Prostate gland (tissue), 2 donors: ENCODE measurements at regions not wholly inside any gene's neighbourhood (a gene's known extent, or its start where the extent isn't known, plus 50 kb on each side); places are given as distances from the start of the nearest gene placed in this dataset.

Source experiments
- DNase-seq: peaks from one replicate; pipeline ENCODE4 v3.0.0-alpha.2; 2019; ENCODE audit warnings: low spot score
- H3K27ac ChIP-seq, 2 donors: fragments of 200-600 bp; sonication (generic); 2 replicates each; pipeline ENCODE4 v1.5.1; 2017 to 2019
- H3K27me3 ChIP-seq: fragments of 200-600 bp; sonication (generic); replicated peaks from 2 replicates; pipeline ENCODE4 v1.5.1; 2019; ENCODE audit not compliant: insufficient read depth
- H3K36me3 ChIP-seq, 2 donors: fragments of 200-600 bp; sonication (generic); 1 replicate in 1 of 2; 2 replicates in 1 of 2; pipeline versions ENCODE4 v1.5.1 to v1.8.1; 2017 to 2019
- H3K4me1 ChIP-seq: fragments of 200-600 bp; sonication (generic); replicated peaks from 2 replicates; pipeline ENCODE4 v1.5.1; 2019
- H3K4me3 ChIP-seq, 2 donors: fragments of 200-600 bp; sonication (generic); 2 replicates each; pipeline ENCODE4 v1.5.1; 2017 to 2019
- H3K9me3 ChIP-seq: fragments of 200-600 bp; sonication (generic); 2 replicates; pipeline ENCODE4 v1.5.1; 2017
- POLR2A ChIP-seq: fragments of 450-650 bp; IDR thresholded peaks from one replicate; pipeline ENCODE4 v1.6.1; 2016; ENCODE audit warnings: antibody characterized with exemption, mild to moderate bottlenecking
- POLR2AphosphoS5 ChIP-seq: sonication (generic); formaldehyde crosslinking; IDR thresholded peaks from one replicate; pipeline ENCODE4 v1.6.1; 2017; ENCODE audit warnings: antibody characterized with exemption
- WGBS: methylation state at CpG from one replicate; pipeline ENCODE4 v1.1.5; 2018; 5-methylcytosine and 5-hydroxymethylcytosine counted together
- intact Hi-C: fragments of 100-400 bp; cut with DNase I; formaldehyde crosslinking; loops from one replicate; pipeline ENCODE4 v1.14.2; 2022
- small RNA-seq, 2 donors: library from RNA; depleted of rRNA; stranded (forward); fragments of <200 nt; gene quantifications; one replicate each; pipeline ENCODE3, GENCODE V24; 2016
- TF ChIP-seq, protein P1 (sequence below), 4 experiments: fragments of 200-600 bp in 2 of 4; fragments of 450-650 bp in 2 of 4; sonication (generic) in 2 of 4; IDR thresholded peaks; 1 replicate in 3 of 4; 2 replicates in 1 of 4; pipeline ENCODE4 v1.5.1; 2016 to 2019; ENCODE audit warnings: antibody characterized with exemption in 4 of 4, mild to moderate bottlenecking in 2 of 4, moderate library complexity in 2 of 4

DNA sequence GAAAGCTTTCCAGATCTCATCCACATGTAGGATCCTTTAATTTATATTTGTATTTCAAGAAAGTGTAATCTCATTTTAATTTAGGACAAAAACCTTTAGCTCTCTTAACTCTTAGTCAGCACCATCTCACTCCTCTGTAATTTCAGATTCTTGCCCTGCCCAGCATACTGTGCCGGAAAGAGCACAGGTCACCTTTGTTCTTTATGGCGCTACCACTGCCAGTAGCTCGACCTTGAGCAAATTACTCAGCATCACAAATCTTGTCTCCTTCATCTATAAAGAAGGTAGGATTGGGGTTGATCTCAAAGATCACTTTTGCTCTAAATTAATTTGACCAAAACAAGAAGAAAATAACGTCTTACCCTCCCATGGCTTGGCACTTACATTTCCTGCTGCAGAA is 56.1 kb upstream of the ZC3H11B start:
- 65% methylated on average over 4 of the region's 4 CpGs for WGBS
- intact Hi-C loops: loop anchor here (10.0 kb wide), 1 partner anchor 146 kb away; no protein-coding TSS in a partner anchor
- TF ChIP-seq POLR2AphosphoS5 (no peak), POLR2A (no peak)
- TF ChIP-seq, protein P1, sequence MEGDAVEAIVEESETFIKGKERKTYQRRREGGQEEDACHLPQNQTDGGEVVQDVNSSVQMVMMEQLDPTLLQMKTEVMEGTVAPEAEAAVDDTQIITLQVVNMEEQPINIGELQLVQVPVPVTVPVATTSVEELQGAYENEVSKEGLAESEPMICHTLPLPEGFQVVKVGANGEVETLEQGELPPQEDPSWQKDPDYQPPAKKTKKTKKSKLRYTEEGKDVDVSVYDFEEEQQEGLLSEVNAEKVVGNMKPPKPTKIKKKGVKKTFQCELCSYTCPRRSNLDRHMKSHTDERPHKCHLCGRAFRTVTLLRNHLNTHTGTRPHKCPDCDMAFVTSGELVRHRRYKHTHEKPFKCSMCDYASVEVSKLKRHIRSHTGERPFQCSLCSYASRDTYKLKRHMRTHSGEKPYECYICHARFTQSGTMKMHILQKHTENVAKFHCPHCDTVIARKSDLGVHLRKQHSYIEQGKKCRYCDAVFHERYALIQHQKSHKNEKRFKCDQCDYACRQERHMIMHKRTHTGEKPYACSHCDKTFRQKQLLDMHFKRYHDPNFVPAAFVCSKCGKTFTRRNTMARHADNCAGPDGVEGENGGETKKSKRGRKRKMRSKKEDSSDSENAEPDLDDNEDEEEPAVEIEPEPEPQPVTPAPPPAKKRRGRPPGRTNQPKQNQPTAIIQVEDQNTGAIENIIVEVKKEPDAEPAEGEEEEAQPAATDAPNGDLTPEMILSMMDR (IDR thresholded peaks at IDR 0.05): no peak
- Histone ChIP-seq H3K9me3 (no peaks in the 10 kb centered on the region), H3K27me3 (no peaks in the 10 kb centered on the region), H3K4me3 (no peak overlapping the region), H3K36me3 (no peaks in the 10 kb centered on the region), H3K4me1 (no peaks in the 10 kb centered on the region), H3K27ac (no peak overlapping the region)
- DNase-seq: no peak

DNA sequence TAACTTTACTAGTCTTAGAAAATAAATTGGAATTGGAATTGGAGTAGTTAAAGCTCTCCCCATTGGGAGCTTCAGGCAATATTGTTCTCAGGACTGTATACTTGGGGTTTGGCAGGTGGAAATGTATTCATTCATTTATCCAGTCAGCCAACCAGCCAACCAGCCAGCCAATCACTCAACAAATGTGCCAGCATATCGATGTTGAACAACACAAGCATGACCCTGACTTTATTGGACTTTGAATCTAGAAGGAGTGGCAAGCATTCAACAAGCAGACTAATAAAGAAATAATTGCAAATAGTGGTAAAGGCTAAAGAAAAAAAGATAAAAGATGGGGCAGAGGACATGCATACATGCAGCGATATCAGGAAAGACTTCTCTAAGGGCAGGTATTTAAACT is 55.5 kb upstream of the ZC3H11B start:
- intact Hi-C loops: loop anchor here (10.0 kb wide), 1 partner anchor 146 kb away; no protein-coding TSS in a partner anchor
- H3K27me3 ChIP-seq: no peaks in the 10 kb centered on the region
- WGBS: 77% methylated on average over 2 of the region's 2 CpGs
- H3K4me3 ChIP-seq: no peak overlapping the region
- no peak for DNase-seq
- no peak overlapping the region for H3K27ac ChIP-seq
- H3K4me1 ChIP-seq: no peaks in the 10 kb centered on the region
- H3K9me3 ChIP-seq: no peaks in the 10 kb centered on the region
- TF ChIP-seq, protein P1 (IDR thresholded peaks at IDR 0.05): no peak
- TF ChIP-seq POLR2A (no peak), POLR2AphosphoS5 (no peak)
- H3K36me3 ChIP-seq: no peaks in the 10 kb centered on the region

DNA sequence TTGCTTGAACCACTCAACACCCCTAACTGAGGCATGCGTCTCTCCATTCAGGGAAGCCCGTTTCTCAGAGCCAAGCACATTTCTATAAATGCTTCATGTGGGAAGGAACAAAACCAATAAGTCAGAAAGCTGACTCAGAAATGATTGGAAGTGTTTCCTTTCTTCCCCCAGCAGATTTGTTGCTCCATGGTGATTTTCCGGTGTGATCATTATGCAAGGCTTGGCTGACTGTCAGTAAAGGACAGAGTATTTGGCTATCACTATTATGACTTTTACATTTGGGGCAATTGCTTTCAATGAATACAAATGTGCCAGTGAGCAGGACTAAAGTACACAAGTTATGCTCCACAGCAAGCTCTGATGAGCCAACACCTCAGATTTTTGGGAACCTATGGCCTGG is 53.3 kb upstream of the ZC3H11B start:
- Histone ChIP-seq H3K36me3 (no peaks in the 10 kb centered on the region), H3K27me3 (no peaks in the 10 kb centered on the region), H3K9me3 (no peaks in the 10 kb centered on the region), H3K4me3 (no peak overlapping the region), H3K4me1 (no peaks in the 10 kb centered on the region), H3K27ac (no peak overlapping the region)
- intact Hi-C loops: loop anchor here (10.0 kb wide), 1 partner anchor 149 kb away; no protein-coding TSS in a partner anchor
- 65% methylated on average over 3 of the region's 3 CpGs for WGBS
- TF ChIP-seq POLR2A (no peak), POLR2AphosphoS5 (no peak)
- TF ChIP-seq, protein P1 (IDR thresholded peaks at IDR 0.05): no peak
- no peak for DNase-seq

DNA sequence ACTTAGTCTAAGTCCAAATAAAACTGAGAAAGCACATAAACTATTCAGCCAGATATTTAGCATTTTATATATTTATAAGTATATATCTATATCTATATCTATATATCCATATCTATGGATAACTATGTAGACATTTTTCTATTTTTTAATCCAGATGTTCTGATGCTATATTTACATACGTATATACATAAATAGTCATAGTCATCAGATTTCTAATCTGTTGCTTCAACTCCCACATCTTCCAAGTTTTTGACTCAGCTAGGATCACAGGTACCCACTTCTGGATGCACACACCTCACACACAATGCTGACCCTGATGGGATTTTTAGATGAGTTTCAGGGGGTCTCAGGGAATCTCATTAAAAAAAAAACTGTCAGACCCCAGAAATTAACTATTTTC is 52.2 kb upstream of the ZC3H11B start:
- WGBS: 94% methylated on average over 1 of the region's 1 CpG
- no peak for DNase-seq
- intact Hi-C loops: loop anchor here (10.0 kb wide), 1 partner anchor 150 kb away; no protein-coding TSS in a partner anchor
- Histone ChIP-seq H3K27me3 (no peaks in the 10 kb centered on the region), H3K36me3 (no peaks in the 10 kb centered on the region), H3K4me3 (no peak overlapping the region), H3K4me1 (no peaks in the 10 kb centered on the region), H3K9me3 (no peaks in the 10 kb centered on the region), H3K27ac (no peak overlapping the region)
- TF ChIP-seq POLR2A: no peak
- TF ChIP-seq POLR2AphosphoS5: no peak

DNA sequence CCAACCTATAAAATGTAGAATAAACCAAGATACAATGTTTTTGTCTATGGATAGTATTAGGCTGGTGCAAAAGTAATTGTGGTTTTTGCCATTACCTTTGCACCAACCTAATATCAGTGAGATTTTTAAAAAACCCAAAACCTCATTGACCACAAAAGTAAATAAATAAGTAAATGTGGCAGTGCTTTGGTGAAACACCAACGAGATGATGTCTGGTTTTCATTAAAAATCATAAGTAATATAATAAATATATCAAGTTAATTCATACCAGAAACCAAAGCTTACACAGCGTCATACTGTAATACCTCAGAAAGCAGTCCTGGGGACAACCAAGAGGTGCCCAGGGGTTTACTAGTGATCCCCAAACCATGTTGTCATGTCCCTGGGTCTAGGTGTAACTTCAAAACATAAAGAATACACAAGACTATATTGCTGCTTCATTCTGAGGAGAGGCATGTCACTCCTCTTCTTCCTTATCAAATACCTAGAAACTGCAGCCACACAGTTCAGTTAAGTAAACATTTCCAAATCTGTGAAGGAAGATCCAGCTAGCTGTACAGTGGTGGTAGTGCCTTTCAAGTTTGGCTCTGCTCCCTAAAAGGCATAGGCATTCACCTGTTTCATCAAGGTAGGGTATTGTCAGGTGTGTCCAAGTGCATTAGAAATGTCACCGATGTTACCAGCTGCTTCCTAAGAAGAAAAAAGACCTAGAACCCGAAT is 51.6 kb upstream of the ZC3H11B start:
- 72% methylated on average over 4 of the region's 4 CpGs for WGBS

More for the DNA sequence above, 51.6 kb upstream of the ZC3H11B start:
- Histone ChIP-seq H3K4me3 (no peak overlapping the region), H3K4me1 (no peaks in the 10 kb centered on the region), H3K9me3 (no peaks in the 10 kb centered on the region), H3K36me3 (no peaks in the 10 kb centered on the region), H3K27me3 (no peaks in the 10 kb centered on the region), H3K27ac (no peak overlapping the region)
- intact Hi-C loops: loop anchor here (5.0 to 10.0 kb wide), 2 partner anchors 150 to 1332 kb away; no protein-coding TSS in a partner anchor
- TF ChIP-seq POLR2A: no peak
- TF ChIP-seq POLR2AphosphoS5: no peak
- TF ChIP-seq, protein P1 (IDR thresholded peaks at IDR 0.05): no peak
- no peak for DNase-seq

Small RNA genes lying in the stretch of these regions (small RNA-seq; reads per million reads assigned to genes)
- 0 reads per million in 2 donors for gene RNA5SP76
